ENCODE measurements at regions not wholly inside any gene's neighbourhood (a gene's known extent, or its start where the extent isn't known, plus 50 kb on each side); places are given as distances from the start of the nearest gene placed in this dataset.

DNA sequence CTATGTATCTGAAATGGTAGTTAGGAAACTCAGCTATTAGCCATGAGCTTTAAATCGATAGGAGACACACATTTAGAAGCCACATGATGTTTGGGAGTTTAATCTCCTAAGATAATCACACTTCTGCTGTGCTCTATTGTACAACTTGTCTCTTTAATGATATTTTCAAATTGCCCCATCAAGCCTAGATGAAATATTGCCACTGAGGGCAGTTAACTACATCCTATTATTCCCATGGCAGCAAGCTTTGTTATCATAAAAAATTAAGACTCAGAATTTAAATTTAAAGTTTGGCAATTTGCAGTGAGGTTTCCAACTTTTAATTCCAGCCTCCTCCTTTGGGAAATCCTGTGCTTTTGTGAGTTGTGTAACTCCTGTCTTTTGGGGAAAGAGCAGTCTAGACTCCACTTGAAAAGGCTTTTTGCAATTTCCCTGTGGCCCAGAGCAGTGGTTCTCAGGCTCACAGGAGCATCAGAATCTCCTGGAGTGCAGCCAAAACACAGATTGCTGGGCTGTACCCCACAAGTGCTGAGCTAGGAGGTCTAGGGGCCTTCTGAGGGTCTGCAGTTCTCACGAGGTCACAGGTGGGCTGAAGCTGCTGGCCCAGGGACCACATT is 792.4 kb downstream of the QKI start:
- DNase-seq, result no peak

GRCh38 chr6:164200071-164200470 is 785.6 kb downstream of the QKI start:
- DNase-seq, result no peak

DNA sequence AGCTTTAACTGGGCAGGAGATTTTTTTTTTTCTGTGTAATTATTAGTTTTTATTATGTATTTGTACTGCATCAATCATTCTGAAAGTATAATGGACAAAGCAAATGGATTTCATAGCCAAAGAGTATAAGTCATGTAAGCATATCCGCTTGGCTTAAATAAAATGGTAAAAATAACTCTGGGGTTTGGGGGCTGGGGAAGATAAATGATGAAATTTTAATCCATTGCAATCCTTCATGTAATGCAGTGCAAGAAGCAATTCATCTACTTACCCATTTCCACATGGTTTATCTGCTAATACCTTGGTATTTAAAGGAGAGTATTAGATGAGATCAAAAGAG is 781.4 kb downstream of the QKI start:
- no peak for DNase-seq

- DNase-seq, result no peak
Observed at GRCh38 chr6:164195278-164195941, 780.9 kb downstream of the QKI start.

- DNase-seq, result no peak
Observed at GRCh38 chr6:164188861-164189260, 774.3 kb downstream of the QKI start.

DNA sequence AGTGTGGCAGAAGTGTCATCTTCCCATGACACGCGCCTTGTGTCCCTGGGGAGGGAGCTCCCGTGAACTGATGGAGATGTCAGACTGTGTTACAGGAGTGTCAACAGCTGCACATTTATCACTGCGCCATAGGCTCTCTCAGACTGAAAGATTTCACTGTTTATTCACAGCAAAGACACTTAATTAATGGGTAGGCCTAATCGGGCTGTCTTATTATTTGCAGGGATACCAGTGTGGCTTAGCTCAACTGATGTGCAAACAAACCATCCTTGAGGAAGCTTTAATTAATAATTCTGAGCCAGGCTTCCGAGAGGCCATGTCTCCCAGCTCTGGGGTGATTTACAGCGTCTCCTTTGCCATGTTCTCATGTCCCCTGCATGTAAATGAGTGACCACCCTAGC is 771.0 kb downstream of the QKI start:
- no peak for DNase-seq

DNA sequence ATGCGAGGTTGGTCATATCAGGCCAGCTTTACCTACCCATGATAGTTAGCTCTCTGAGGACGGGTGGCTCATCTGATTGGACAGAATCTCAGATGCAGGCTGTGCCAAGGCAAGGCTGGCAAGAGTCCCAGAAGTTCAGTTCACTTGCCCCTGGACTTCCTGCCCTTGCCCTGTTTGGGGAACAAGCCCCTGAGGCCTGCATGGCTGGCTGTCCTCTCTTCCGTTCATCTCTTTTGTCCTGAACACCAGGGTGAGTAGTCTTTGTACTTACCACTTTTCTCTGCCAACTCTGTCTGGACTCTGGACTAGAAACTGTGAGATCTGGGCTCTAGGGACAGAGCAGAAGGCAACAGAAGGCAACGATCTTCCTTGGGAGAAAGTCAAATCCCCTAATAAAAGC is 769.9 kb downstream of the QKI start:
- no peak for DNase-seq

GRCh38 chr6:164183556-164184123 is 769.1 kb downstream of the QKI start:
- no peak for DNase-seq

DNA sequence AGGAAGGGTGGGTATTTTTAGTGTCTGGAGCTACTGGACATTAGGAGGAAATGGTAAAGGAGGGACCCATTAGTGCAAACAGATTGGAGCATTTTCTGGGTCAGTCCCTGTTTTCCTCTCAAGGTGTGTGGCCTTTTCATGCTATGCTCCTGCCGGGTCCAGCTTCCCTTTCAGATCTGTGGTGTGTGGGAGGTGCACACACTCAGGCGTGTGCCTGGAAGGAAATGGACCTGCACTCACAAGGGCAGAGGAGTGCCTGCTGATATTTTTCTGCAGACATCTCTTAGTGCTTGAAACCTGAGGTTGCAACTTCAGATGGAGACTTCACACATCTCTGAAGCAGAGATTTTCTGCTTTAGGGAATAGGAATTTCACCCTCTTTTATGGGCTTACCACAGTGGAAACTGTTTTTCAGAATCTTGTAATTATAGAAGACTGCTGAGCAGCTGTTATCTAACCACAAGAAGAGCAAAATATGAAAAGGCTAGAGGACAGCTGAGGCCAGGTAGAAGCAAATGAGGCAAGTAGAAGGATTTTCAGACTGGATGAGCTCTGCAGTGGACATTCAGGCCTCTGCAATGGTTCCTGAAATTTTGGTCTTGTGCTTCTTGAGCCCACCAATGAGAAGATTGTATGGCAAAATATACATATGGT is 764.3 kb downstream of the QKI start:
- no peak for DNase-seq

DNA sequence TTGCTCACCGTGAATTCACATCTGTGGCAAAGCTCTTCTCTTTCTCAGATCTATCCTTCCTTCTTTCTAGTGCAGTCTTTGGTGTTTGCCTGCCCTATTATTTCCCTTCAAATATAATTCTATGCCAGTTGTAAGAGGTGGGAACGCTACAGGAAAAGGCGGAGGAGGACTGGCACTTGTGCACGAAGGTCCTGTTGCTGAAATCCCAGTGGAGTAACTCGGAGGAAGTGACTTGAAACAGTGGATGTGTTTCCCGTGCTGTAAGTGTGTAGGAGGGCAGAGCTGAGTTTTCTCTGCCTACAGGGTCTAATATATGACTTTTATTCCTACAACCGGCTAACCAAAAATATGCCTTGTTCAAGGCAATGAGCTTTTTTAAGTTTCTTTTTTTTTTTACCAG is 754.8 kb downstream of the QKI start:
- no peak for DNase-seq

- DNase-seq, result no peak
Observed at GRCh38 chr6:164168595-164168994, 754.1 kb downstream of the QKI start.

DNA sequence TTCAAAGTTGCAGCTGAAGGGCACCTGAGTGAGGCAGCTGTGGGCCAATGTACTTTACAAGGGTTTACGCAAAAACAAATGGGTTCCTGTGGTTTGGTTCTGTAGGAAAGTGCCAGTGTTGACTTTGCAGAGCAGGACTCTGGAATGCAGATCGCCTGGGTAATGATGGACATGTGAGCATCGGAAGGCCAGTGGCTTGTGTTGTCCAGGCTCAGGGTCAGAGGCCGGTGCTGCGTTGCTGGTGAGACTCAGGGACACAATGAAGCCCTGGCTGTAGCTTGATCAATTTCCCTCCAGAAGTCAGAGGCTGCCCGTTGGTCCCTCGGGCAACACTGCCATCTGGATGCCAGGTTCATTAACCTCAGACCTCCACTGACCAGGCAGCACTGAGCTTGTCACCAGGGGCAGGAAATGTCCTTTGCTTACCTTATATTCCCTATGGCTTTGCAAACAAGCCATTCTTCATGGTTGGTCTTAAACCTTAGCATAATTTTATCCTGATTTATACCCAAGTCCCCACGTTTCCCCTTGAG is 753.4 kb downstream of the QKI start:
- DNase-seq, result peak; percentile 11

DNA sequence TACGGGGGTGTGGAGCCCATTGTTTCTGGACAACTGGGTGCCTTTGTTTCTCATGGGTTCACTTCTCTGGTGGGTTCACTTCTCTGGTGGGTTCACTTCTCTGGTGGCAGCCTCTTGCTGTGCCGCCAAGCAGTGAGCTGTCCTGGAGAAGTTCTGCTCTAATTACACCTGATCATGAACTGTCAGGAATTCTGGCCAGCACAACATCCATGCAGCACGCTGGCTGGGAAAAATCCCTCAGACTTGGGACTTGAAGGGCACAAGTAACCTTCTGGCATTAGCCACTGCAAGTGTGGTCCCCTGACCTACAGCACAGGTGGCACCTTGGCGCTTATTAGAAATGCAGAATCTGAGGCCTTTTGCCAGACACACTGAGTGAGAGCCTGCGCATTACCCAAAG is 752.5 kb downstream of the QKI start:
- no peak for DNase-seq

DNA sequence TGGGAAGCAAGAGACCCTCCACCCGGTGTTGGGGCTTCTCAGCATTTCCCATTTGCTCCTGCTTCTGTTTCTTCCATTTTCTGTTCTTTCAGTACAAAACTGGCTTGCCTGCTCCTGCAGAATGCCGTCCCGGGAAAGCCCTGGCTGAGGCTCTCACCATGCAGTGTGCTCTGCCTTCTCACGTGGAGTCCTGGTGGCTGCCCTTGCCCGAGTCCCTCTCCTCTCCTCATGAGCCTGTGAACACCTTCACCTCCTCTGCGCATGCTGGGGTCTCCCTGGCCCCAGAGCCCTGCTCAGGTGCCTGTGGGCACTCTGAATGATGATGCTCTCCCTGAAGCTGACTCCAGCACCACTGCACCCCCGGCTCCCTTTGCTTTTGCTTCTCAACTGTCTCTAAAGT is 752.0 kb downstream of the QKI start:
- no peak for DNase-seq

DNA sequence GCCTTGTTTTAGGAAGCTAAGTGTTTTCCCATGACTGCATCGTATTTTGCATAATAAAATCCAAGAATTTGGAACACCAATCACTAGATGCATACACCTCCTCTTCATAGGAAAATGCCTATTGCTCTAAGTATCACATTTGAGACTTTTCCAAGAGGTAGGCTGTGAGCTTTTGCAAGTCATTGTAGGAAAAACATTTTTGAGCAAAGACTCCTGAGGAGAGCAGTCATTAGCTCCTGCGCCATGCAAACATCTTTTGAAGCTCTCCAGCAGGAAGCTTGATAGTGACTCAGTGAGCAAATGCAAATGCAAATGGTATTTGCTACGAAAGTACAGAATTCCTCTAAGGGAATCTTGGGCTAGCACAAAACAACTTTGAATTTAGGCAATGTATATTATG is 750.4 kb downstream of the QKI start:
- DNase-seq, result no peak

DNA sequence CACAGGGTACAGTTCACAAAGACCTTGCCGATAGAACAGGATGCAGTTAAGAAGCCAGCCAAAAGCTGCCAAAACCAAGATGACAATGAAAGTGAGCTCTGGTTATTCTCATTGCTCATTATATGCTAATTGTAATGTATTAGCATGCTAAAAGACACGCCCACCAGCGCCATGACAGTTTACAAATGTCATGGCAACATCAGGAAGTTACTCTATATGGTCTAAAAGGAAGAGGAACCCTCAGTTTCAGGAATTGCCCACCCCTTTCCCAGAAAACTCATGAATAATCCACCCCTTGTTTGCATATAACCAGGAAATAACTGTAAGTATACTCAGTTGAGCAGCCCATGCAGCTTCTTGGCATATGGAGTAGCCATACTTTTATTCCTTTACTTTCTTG is 748.7 kb downstream of the QKI start:
- no peak for DNase-seq

DNA sequence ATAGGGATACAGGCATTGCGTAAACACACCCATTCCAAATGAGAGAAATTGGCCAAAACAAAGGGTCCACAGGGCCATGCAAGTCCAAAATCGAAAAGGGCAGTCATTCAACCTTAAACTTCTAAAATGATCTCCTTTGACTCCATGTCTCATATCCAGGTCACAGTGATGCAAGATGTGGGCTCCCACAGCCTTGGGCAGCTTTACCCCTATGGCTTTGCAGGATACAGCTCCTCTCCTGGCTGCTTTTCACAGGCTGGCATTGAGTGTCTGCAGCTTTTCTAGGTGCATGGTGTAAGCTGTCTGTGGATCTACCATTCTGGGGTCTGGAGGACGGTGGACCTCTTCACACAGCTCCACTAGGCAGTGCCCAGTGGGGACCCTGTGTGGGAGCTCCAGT is 744.5 kb downstream of the QKI start:
- no peak for DNase-seq

- no peak for DNase-seq
Observed at GRCh38 chr6:164154588-164154987, 740.1 kb downstream of the QKI start.

GRCh38 chr6:164152611-164153010 is 738.1 kb downstream of the QKI start:
- no peak for DNase-seq

DNA sequence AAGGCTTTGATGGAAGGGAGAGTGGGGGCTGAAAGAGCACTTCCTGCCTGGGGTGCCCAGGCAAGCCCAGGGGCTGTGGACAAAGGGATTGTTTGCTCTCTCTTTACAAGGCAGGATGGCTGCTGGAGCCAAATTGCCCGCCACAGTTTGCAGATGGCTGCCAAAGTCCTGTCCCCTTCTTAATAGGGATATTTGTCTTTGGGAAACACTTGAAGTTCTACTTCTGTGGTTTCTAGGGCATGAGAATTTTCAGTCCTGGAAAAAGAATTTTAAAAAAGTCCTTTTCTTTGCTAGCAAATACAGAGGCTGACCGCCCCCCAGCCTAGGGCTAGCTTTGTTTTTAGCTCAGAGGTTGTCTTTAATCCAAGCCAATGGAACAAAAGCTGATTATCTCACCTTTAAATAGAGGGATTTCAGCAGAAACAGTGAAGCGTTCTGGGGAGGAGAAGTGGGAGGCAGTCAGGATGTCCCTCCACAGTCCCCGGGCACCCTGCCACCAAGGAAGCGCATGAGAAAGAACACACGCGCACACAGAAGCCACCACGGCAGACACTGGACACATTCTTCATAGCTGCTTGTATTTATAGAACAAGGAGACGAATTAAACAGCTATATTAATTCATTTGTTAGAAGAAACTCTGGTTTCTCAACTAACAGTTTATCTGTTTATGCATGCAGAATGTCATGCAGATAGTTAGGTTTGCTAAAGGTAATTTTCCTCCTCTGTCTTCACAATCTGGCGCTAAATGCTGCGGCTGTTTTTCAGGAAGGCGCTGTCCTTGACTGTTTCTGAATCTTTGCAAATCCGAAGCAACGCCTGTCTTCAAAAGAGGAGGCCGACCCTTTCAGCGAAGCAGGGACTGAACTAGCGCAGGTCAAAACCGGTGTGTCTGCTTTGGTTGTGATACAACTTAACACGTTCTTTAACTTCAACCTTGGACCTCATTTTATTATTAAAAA is 736.9 kb downstream of the QKI start:
- DNase-seq, result peak; percentile 15

- no peak for DNase-seq
Observed at GRCh38 chr6:164150232-164150631, 735.7 kb downstream of the QKI start.

GRCh38 chr6:164148788-164149187 is 734.3 kb downstream of the QKI start:
- DNase-seq, result no peak

- DNase-seq, result no peak
Observed at GRCh38 chr6:164144316-164144715, 729.8 kb downstream of the QKI start.
